NCI-H1105 treated with DMSO at 0.1 percent for 48 hours (cell line): ENCODE measurements at regions not wholly inside any gene's neighbourhood (a gene's known extent, or its start where the extent isn't known, plus 50 kb on each side); places are given as distances from the start of the nearest gene placed in this dataset.
A peak's percentile ranks its signal among the peaks of the same experiment; 100 is the strongest.
"Not testable (repeated sequence)": the region's sequence is repeated elsewhere in the genome, so short reads cannot be mapped to it uniquely, and the experiment has no call there.

Experiments
- DNase-seq: peaks from one replicate; lab custom pipeline; 2025; lab: John Stamatoyannopoulos, UW

- no peak for DNase-seq
These were observed 335.3 kb downstream of the CNTNAP4 start for GRCh38 chr16:76612497-76612896.

- DNase-seq: peak; percentile 91
These were observed 337.1 kb downstream of the CNTNAP4 start for GRCh38 chr16:76614269-76614668.

GRCh38 chr16:76622876-76623275 is 345.7 kb downstream of the CNTNAP4 start:
- DNase-seq: no peak

DNA sequence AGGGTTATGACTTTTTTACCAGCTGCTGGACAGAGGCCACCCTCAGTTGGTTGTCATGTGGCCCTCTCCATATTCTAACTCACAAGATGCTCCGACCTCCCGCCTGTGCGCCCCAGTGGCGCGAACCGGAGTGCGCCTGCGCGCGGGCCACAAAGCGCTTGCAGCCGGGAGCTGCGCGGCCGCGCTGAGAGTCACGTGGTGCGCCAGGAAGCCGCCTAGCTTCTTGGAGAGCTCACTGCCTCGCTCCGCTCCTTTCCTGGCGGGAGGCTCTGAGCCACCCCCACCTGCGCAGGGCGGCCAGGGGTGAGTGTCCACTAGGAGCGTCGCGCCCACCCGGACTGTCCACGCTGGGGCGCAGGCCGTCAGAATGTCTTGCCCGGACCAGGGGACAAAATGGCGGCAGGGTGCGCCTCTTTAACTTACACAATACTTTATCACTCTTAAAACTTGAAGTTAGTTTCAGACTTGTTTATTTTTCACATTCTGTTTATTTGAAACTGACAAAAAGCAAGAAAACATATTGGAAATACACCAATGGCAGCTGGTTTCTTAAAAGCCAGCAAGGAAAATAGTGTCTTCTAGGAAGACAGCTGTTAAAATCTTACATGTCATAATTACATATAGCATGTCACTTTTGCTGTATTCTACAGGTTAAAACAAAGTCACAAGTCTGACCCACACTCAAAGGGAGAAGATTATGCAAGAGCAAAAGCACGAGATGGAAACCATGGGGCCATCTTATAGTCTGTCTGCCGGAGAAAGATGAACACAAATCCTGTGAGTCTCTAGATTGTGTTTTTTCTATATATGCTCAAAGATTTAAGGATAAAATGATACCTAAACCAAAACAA is 357.9 kb downstream of the CNTNAP4 start:
- DNase-seq: no peak

- peak; percentile 28 for DNase-seq
These were observed 362.6 kb downstream of the CNTNAP4 start for GRCh38 chr16:76639685-76640289.

DNA sequence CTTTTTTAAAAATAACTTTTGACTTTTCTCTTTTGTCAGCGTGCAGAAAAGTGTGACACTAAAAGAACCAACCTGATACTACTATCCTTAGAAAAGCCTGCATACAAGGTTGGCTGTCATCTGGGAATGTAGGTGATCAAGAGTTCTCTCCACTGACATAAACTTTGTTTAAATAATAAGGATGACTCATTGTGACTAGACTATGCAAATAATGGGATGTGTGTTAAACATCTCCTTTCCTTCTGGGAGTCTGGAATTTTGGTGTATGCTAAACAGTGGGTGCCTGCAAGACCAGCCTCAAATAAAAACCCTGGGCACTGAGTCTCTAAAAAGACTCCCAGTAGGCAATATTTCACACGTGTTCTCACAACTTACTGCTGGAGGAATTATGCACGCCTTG is 373.4 kb downstream of the CNTNAP4 start:
- no peak for DNase-seq

- peak; percentile 78 for DNase-seq
These were observed 376.3 kb downstream of the CNTNAP4 start for GRCh38 chr16:76653390-76654026.

GRCh38 chr16:76654088-76654820 is 377.1 kb downstream of the CNTNAP4 start:
- peak; percentile 4 for DNase-seq

DNA sequence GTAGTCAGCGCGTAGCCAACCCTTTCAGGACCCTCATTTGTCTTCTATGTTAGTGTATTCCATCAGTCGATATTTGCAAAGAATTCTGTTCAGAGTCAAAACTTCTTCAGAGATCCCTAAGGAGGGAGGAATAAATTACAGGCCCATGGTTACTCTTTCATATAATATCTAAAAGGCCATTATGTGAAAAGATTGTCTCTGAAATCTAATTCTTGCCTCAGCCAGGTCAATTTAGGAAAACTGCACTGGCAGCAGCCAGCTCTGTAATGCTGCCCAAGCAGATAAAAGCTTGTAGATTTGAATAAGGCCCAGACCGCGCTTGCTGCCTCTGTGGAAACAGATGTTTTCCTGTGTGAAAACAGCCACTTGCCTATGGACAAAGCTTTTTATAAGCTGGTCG is 379.8 kb downstream of the CNTNAP4 start:
- DNase-seq: no peak

- DNase-seq: no peak
These were observed 384.6 kb downstream of the CNTNAP4 start for GRCh38 chr16:76661691-76662235.

DNA sequence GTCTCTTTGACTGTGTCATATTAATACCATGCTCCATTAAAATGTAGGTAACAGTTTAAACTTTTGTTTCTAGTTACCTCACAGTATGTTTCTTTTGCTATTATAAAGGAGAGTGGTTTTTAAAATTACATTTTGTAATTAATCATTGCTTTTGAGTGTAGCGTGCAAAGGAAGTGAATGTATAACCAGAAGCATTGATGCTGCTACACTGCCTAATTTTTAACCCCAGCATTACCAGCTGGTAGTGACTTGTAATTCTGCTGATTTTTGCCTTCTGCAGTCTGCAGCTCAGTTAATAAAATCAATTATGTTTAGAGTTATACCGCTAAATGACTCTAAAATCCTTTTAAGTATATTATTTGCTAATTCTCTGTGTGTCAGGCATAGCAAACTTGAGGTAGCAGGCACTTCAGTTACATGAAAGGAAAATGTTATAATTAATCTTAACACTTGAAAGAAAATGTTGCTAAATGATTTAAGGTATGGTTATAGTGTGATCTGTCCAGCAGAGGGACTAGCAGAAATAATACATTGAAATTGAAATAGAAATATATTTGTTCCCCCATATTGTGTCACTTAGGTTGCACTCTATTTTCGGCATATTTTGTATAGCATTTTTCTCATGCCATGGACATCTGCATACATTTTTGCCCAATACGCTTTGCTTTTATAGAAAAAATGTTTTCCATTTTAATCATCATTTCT is 388.5 kb downstream of the CNTNAP4 start:
- DNase-seq: no peak

DNA sequence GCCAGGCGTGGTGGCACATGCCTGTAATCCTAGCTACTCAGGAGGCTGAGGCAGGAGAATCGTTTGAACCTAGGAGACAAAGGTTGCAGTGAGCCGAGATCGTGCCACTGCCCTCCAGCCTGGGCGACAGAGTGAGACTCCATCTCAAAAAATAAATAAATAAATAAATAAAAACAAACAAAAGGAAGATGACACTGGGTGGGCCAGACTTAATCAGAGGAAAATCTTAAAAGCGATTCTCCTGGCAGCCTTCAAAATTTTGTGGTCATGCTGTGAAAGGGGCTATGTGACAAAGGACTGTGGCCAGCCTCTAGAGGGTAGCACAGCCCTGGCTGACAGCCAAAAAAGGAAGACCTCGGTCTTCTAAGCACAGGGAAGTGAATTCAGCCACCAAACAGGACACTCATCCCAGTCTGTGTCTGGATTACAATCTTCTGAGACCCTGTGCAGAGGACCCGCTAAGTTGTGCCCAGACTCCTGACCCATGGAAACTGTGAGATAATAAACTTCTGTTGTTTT is 391.1 kb downstream of the CNTNAP4 start:
- DNase-seq: no peak

GRCh38 chr16:76669288-76669687 is 392.1 kb downstream of the CNTNAP4 start:
- DNase-seq: no peak

- no peak for DNase-seq
These were observed 393.1 kb downstream of the CNTNAP4 start for GRCh38 chr16:76670125-76670857.

GRCh38 chr16:76676356-76676755 is 399.2 kb downstream of the CNTNAP4 start:
- DNase-seq: no peak

- no peak for DNase-seq
These were observed 404.1 kb downstream of the CNTNAP4 start for GRCh38 chr16:76681296-76681695.

DNA sequence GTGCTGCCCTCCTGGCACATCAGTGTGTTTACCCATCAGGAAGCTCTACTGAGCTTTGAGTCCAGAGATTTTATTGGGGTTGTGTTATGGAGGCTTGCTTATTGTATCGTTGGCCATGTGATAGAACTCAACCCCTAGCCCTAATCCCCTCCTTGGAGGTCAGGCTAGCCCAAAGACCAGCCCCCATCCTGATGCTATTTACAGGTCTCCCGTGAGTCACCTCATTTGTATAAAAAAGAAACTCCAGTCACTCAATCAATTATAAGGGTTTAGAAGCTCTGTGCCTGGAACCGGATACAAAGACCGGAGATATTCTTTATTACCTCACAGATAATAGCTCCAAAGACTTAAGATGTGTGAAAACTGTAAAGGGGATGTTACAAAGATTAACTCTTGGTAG is 405.9 kb downstream of the CNTNAP4 start:
- no peak for DNase-seq

GRCh38 chr16:76696876-76697275 is 419.7 kb downstream of the CNTNAP4 start:
- no peak for DNase-seq

DNA sequence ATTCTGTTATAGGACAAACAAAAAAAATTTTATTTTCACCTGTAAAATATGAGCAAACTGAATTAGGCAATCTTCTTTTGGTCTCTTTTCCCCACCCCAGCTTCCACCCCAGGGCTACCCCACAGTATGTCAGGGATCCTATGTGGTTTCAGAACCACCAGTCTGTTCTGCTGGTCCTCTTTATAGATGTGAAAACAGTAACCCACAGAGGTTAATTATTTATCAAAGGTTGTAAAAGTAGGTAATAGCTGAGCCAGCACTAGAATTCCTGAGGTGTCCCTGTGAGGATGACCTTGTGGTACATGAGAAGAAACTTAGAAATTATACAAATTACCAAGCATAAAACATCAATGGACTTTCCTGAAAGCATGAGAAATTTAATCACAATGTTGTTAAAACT is 428.7 kb downstream of the CNTNAP4 start:
- no peak for DNase-seq

- DNase-seq: no peak
These were observed 436.0 kb downstream of the CNTNAP4 start for GRCh38 chr16:76713191-76713590.

- not testable (repeated sequence) for DNase-seq
These were observed 439.1 kb downstream of the CNTNAP4 start for GRCh38 chr16:76716251-76716650.
